Fibroblast of lung (primary cell): ENCODE measurements at regions not wholly inside any gene's neighbourhood (a gene's known extent, or its start where the extent isn't known, plus 50 kb on each side); places are given as distances from the start of the nearest gene placed in this dataset.

Experiments used
- DNase-seq, 2 donors: peaks; one replicate each; pipeline versions ENCODE4 v3.0.0 to v3.0.0-alpha.2; 2010; ENCODE audit warnings: low read depth in 2 of 2
- H2AFZ ChIP-seq: 2 replicates; pipeline ENCODE4 v1.5.1; 2012; ENCODE audit warnings: low read length, control low read depth, inconsistent platforms
- H3K27ac ChIP-seq: 2 replicates; pipeline ENCODE4 v1.5.1; 2011; ENCODE audit warnings: low read length, control low read depth; ENCODE audit not compliant: insufficient read depth
- H3K27me3 ChIP-seq: 2 replicates; pipeline ENCODE4 v1.5.1; 2011; ENCODE audit warnings: mild to moderate bottlenecking, low read length; ENCODE audit not compliant: control insufficient read depth, insufficient read depth
- H3K36me3 ChIP-seq: 2 replicates; pipeline ENCODE4 v1.5.1; 2011; ENCODE audit warnings: low read length; ENCODE audit not compliant: control insufficient read depth, insufficient read depth
- H3K4me1 ChIP-seq: 2 replicates; pipeline ENCODE4 v1.5.1; 2011; ENCODE audit warnings: low read length; ENCODE audit not compliant: control insufficient read depth, insufficient read depth; ENCODE audit errors: extremely low read depth
- H3K4me2 ChIP-seq: 2 replicates; pipeline ENCODE4 v1.5.1; 2011; ENCODE audit warnings: low read length, control low read depth; ENCODE audit not compliant: insufficient read depth; ENCODE audit errors: extremely low read depth
- H3K4me3 ChIP-seq, 4 experiments: fragments of 200-600 bp in 1 of 4; sonication (generic) in 1 of 4; replicated peaks in 1 of 4; 2 replicates each; pipeline ENCODE4 v1.5.1; 2011 to 2016; ENCODE audit warnings: low read length in 4 of 4, low read depth in 3 of 4, mild to moderate bottlenecking in 3 of 4, control low read depth in 2 of 4, inconsistent platforms in 1 of 4, mixed read lengths in 1 of 4; ENCODE audit not compliant: insufficient read depth in 1 of 4; ENCODE audit errors: control extremely low read depth in 1 of 4
- H3K79me2 ChIP-seq: 2 replicates; pipeline ENCODE4 v1.5.1; 2012; ENCODE audit warnings: mild to moderate bottlenecking, low read length, inconsistent platforms; ENCODE audit not compliant: control insufficient read depth, insufficient read depth
- H3K9ac ChIP-seq: 2 replicates; pipeline ENCODE4 v1.5.1; 2011; ENCODE audit warnings: mild to moderate bottlenecking, low read length, control low read depth; ENCODE audit not compliant: insufficient read depth
- H3K9me3 ChIP-seq: 2 replicates; pipeline ENCODE4 v1.5.1; 2012; ENCODE audit warnings: low read depth, low read length; ENCODE audit not compliant: control insufficient read depth, insufficient read depth
- H4K20me1 ChIP-seq: 2 replicates; pipeline ENCODE4 v1.5.1; 2011; ENCODE audit warnings: low read length; ENCODE audit not compliant: control insufficient read depth, insufficient read depth; ENCODE audit errors: extremely low read depth
- CTCF ChIP-seq, 2 donors: IDR thresholded peaks in 1 of 2; conservative IDR thresholded peaks in 1 of 2; 1 replicate in 1 of 2; 2 replicates in 1 of 2; pipeline ENCODE4 v1.5.1; 2011 to 2012; ENCODE audit warnings: low read length in 2 of 2, control low read depth in 1 of 2, inconsistent platforms in 1 of 2, low read depth in 1 of 2, mild to moderate bottlenecking in 1 of 2
- EZH2 ChIP-seq: IDR thresholded peaks from 2 replicates; pipeline ENCODE4 v1.5.1; 2012; ENCODE audit warnings: low read length, control low read depth, mild to moderate bottlenecking; ENCODE audit errors: missing control alignments

- DNase-seq: peak; percentile 23 to 49
- TF ChIP-seq CTCF (conservative IDR thresholded peaks at IDR 0.05 in 1 of 2, IDR thresholded peaks at IDR 0.05 in 1 of 2; ENCODE audit: low read depth in 1 of 2, low read length in 2 of 2): no peak
- TF ChIP-seq EZH2: no peak
- H4K20me1 ChIP-seq: no peaks in the 10 kb centered on the region
- H3K4me2 ChIP-seq: no peak overlapping the region
- H3K36me3 ChIP-seq: no peaks in the 10 kb centered on the region
- no peak overlapping the region for H3K4me3 ChIP-seq
- H3K9ac ChIP-seq: no peak overlapping the region
- H3K27me3 ChIP-seq: no peaks in the 10 kb centered on the region
- no peaks in the 10 kb centered on the region for H3K79me2 ChIP-seq
- H3K9me3 ChIP-seq: no peaks in the 10 kb centered on the region
- H2AFZ ChIP-seq: no peak overlapping the region
- no peak overlapping the region for H3K27ac ChIP-seq
- no peaks in the 10 kb centered on the region for H3K4me1 ChIP-seq
These were observed 358.6 kb downstream of the MSX2 start for GRCh38 chr5:175082866-175083590.

- Histone ChIP-seq H4K20me1 (no peaks in the 10 kb centered on the region), H3K27me3 (no peaks in the 10 kb centered on the region), H3K79me2 (no peaks in the 10 kb centered on the region), H3K27ac (no peak overlapping the region), H3K4me2 (no peak overlapping the region), H3K9me3 (no peaks in the 10 kb centered on the region), H3K9ac (no peak overlapping the region), H3K4me3 (no peak overlapping the region), H3K4me1 (no peaks in the 10 kb centered on the region), H3K36me3 (no peaks in the 10 kb centered on the region), H2AFZ (no peak overlapping the region)
- DNase-seq: no peak
- TF ChIP-seq EZH2: no peak
- TF ChIP-seq CTCF (conservative IDR thresholded peaks at IDR 0.05 in 1 of 2, IDR thresholded peaks at IDR 0.05 in 1 of 2; ENCODE audit: low read depth in 1 of 2, low read length in 2 of 2): no peak
These were observed 358.0 kb downstream of the MSX2 start for GRCh38 chr5:175082346-175082745.

GRCh38 chr5:175079707-175080106 lies 355.3 kb downstream of the MSX2 start:
- H3K36me3 ChIP-seq: no peaks in the 10 kb centered on the region
- no peaks in the 10 kb centered on the region for H3K27me3 ChIP-seq
- H3K27ac ChIP-seq: no peak overlapping the region
- H3K4me2 ChIP-seq: no peak overlapping the region
- no peaks in the 10 kb centered on the region for H3K79me2 ChIP-seq
- no peaks in the 10 kb centered on the region for H4K20me1 ChIP-seq
- no peak overlapping the region for H2AFZ ChIP-seq
- no peak for DNase-seq
- H3K4me3 ChIP-seq: no peak overlapping the region
- no peaks in the 10 kb centered on the region for H3K4me1 ChIP-seq
- H3K9ac ChIP-seq: no peak overlapping the region
- H3K9me3 ChIP-seq: no peaks in the 10 kb centered on the region
- TF ChIP-seq EZH2: no peak
- no peak for TF ChIP-seq CTCF (conservative IDR thresholded peaks at IDR 0.05 in 1 of 2, IDR thresholded peaks at IDR 0.05 in 1 of 2; ENCODE audit: low read depth in 1 of 2, low read length in 2 of 2)
